HEK293T (cell line): ENCODE measurements at regions not wholly inside any gene's neighbourhood (a gene's known extent, or its start where the extent isn't known, plus 50 kb on each side); places are given as distances from the start of the nearest gene placed in this dataset.
A peak's percentile ranks its signal among the peaks of the same experiment; 100 is the strongest.

Experiments used
- CTCF ChIA-PET: fragments of 350-600 bp; formaldehyde crosslinking; extraction: SDS; loops from one replicate; lab custom pipeline; 2021; ENCODE audit warnings: antibody characterized with exemption, inconsistent platforms; lab: Yijun Ruan, JAX
- POLR2A ChIA-PET: fragments of 350-600 bp; formaldehyde crosslinking; extraction: SDS; loops from one replicate; lab custom pipeline; 2020; ENCODE audit warnings: antibody characterized with exemption, inconsistent platforms; lab: Yijun Ruan, JAX
- DNase-seq: peaks from one replicate; pipeline ENCODE4 v3.0.0; 2012; ENCODE audit warnings: mixed read lengths; ENCODE audit errors: extremely low spot score
- ARNT ChIP-seq: fragments of 450-650 bp; IDR thresholded peaks from 2 replicates; pipeline ENCODE4 v1.6.1; 2017; ENCODE audit warnings: mild to moderate bottlenecking
- BHLHE40 ChIP-seq: fragments of 450-650 bp; IDR thresholded peaks from 2 replicates; pipeline ENCODE4 v1.6.1; 2016; ENCODE audit warnings: mild to moderate bottlenecking, moderate library complexity, borderline replicate concordance
- CTBP1 ChIP-seq: fragments of 450-650 bp; IDR thresholded peaks from 2 replicates; pipeline ENCODE4 v1.6.1; 2016; ENCODE audit warnings: borderline replicate concordance
- ELF4 ChIP-seq: fragments of 450-650 bp; IDR thresholded peaks from 2 replicates; pipeline ENCODE4 v1.6.1; 2017; ENCODE audit warnings: antibody characterized with exemption
- FOXA1 ChIP-seq: fragments of 450-650 bp; IDR thresholded peaks from 2 replicates; pipeline ENCODE4 v1.6.1; 2016; ENCODE audit warnings: mild to moderate bottlenecking
- FOXK2 ChIP-seq: fragments of 450-650 bp; IDR thresholded peaks from 2 replicates; pipeline ENCODE4 v1.6.1; 2016; ENCODE audit warnings: mild to moderate bottlenecking
- FOXM1 ChIP-seq: fragments of 450-650 bp; IDR thresholded peaks from 2 replicates; pipeline ENCODE4 v1.6.1; 2017; ENCODE audit warnings: mild to moderate bottlenecking, borderline replicate concordance
- HDGF ChIP-seq: fragments of 450-650 bp; IDR thresholded peaks from 2 replicates; pipeline ENCODE4 v1.6.1; 2017; ENCODE audit warnings: antibody characterized with exemption, borderline replicate concordance
- L3MBTL2 ChIP-seq: fragments of 450-650 bp; conservative IDR thresholded peaks from 2 replicates; pipeline ENCODE4 v1.6.1; 2016; ENCODE audit warnings: mild to moderate bottlenecking
- LEF1 ChIP-seq: fragments of 450-650 bp; IDR thresholded peaks from 2 replicates; pipeline ENCODE4 v1.6.1; 2017; ENCODE audit warnings: mild to moderate bottlenecking, borderline replicate concordance
- NFRKB ChIP-seq: fragments of 450-650 bp; IDR thresholded peaks from 2 replicates; pipeline ENCODE4 v1.6.1; 2016; ENCODE audit warnings: mild to moderate bottlenecking, moderate library complexity
- SP1 ChIP-seq: fragments of 450-650 bp; IDR thresholded peaks from 2 replicates; pipeline ENCODE4 v1.6.1; 2017
- SUZ12 ChIP-seq: fragments of 450-650 bp; IDR thresholded peaks from 2 replicates; pipeline ENCODE4 v1.6.1; 2016; ENCODE audit warnings: mild to moderate bottlenecking
- TARDBP ChIP-seq: fragments of 450-650 bp; IDR thresholded peaks from 2 replicates; pipeline ENCODE4 v1.6.1; 2016
- ZNF384 ChIP-seq: fragments of 450-650 bp; IDR thresholded peaks from 2 replicates; pipeline ENCODE4 v1.6.1; 2016
- TF ChIP-seq, protein P1 (sequence below): fragments of 450-650 bp; IDR thresholded peaks from 2 replicates; pipeline ENCODE4 v1.6.1; 2016

DNA sequence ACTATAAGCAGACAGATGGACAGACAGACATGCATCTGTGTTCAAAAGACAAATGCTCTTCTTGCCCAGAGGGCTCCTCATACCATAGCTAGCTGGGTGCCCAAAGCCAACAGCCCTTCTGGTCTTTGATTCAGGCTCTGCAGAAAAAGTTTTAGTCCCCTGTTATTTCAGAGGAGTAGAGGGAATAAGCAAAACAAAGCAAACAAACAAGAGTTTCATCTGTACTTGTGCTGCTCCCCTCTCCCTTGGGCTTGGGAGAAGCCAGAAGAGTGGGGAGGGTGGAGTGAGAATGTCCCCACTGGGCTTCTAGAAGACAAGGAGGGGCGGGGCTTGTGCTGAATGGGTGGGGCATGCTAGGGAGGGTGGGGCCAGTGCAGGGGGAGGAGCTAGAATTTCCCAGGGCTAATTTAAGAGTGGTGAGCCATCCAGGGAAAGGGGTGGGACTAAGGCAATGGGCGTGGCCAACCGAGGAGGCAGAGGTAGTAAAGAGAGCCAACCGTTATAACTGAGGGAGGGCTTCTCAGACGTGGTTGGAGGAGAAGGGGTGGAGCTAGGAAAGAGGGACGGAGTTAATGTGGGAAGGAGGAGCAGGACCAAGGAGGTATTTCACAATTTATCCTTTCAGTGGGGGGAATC lies 101.2 kb upstream of the MGMT start:
- CTCF ChIA-PET, result no interaction called here

DNA sequence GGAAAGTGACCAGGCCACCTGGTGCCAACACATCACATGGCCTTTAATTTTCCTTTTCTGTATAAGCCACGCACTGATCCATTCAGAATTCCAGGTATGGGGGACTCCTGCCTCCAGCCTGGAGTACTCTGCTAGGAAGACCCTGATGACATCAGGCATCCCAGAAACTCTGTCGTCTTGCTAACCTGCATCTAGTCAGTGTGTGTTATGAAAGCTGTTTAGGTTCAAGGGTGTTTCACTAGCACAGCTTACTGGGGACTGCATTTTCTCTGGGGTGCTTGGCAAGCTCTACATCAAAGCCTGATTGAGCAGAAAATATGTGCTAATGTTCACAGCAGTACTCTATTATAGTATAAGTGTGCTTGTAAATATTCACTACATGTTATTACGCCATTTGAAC lies 100.6 kb upstream of the MGMT start:
- POLR2A ChIA-PET, result no interaction called here
- CTCF ChIA-PET, result no interaction called here
- TF ChIP-seq LEF1 (no peak), FOXK2 (no peak), SUZ12 (no peak), FOXA1 (no peak), TARDBP (no peak), ZNF384 (no peak), ARNT (no peak), BHLHE40 (no peak), CTBP1 (no peak), SP1 (no peak), NFRKB (no peak), L3MBTL2 (no peak), ELF4 (no peak), HDGF (no peak), FOXM1 (no peak)
- TF ChIP-seq, protein P1, sequence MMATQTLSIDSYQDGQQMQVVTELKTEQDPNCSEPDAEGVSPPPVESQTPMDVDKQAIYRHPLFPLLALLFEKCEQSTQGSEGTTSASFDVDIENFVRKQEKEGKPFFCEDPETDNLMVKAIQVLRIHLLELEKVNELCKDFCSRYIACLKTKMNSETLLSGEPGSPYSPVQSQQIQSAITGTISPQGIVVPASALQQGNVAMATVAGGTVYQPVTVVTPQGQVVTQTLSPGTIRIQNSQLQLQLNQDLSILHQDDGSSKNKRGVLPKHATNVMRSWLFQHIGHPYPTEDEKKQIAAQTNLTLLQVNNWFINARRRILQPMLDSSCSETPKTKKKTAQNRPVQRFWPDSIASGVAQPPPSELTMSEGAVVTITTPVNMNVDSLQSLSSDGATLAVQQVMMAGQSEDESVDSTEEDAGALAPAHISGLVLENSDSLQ, result no peak
- no peak for DNase-seq

More for the DNA sequence above, 101.2 kb upstream of the MGMT start:
- TF ChIP-seq NFRKB (no peak), FOXA1 (no peak), TARDBP (no peak), ZNF384 (no peak), ELF4 (no peak), HDGF (no peak), FOXM1 (no peak), CTBP1 (no peak), SP1 (no peak), L3MBTL2 (no peak), BHLHE40 (no peak)
- TF ChIP-seq, protein P1, result no peak
- DNase-seq, result peak; percentile 60
- POLR2A ChIA-PET, result no interaction called here

DNA sequence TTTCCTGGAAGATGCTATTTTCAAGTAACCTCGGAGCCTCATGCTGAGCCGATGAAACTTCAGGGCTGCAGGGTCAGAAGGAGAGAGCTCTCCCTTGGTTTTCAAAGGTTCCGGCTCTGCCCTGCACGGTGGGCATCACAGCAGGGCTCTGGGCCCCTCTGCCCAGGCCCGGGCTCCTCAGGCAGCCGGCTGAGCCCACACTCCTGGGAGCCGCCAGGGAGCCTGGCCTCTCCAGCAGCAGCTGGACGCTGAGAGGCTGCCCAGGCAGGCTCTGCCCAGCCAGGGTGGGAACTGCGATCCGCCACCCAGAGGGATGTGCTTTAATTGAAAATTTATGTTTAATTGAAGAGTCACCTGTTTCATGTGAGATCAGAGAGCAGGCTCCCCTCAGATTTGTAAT lies 97.5 kb upstream of the MGMT start:
- ChIA-PET CTCF (no interaction called here), POLR2A (no interaction called here)
- no peak for TF ChIP-seq ARNT
- TF ChIP-seq BHLHE40, result no peak
- TF ChIP-seq CTBP1, result no peak
- TF ChIP-seq LEF1, result no peak
- no peak for TF ChIP-seq SUZ12
- TF ChIP-seq TARDBP, result no peak
- TF ChIP-seq HDGF, result no peak
- TF ChIP-seq L3MBTL2, result no peak
- TF ChIP-seq FOXK2, result no peak
- TF ChIP-seq, protein P1, result no peak
- no peak for TF ChIP-seq NFRKB
- no peak for TF ChIP-seq SP1
- TF ChIP-seq FOXM1, result no peak
- TF ChIP-seq ELF4, result no peak
- TF ChIP-seq ZNF384, result no peak
- TF ChIP-seq FOXA1, result no peak
- no peak for DNase-seq

GRCh38 chr10:129371541-129371940 lies 95.5 kb upstream of the MGMT start:
- ChIA-PET POLR2A (no interaction called here), CTCF (no interaction called here)
- TF ChIP-seq HDGF (no peak), LEF1 (no peak), ELF4 (no peak), L3MBTL2 (no peak), BHLHE40 (no peak), FOXA1 (no peak), SP1 (no peak), FOXM1 (no peak), NFRKB (no peak), ZNF384 (no peak), ARNT (no peak), FOXK2 (no peak), SUZ12 (no peak), CTBP1 (no peak), TARDBP (no peak)
- TF ChIP-seq, protein P1, result no peak
- DNase-seq, result no peak

GRCh38 chr10:129372172-129372571 lies 94.9 kb upstream of the MGMT start:
- ChIA-PET POLR2A (no interaction called here), CTCF (no interaction called here)
- DNase-seq, result no peak
- no peak for TF ChIP-seq ARNT
- no peak for TF ChIP-seq FOXK2
- no peak for TF ChIP-seq ELF4
- no peak for TF ChIP-seq HDGF
- TF ChIP-seq NFRKB, result no peak
- no peak for TF ChIP-seq TARDBP
- no peak for TF ChIP-seq ZNF384
- TF ChIP-seq CTBP1, result no peak

DNA sequence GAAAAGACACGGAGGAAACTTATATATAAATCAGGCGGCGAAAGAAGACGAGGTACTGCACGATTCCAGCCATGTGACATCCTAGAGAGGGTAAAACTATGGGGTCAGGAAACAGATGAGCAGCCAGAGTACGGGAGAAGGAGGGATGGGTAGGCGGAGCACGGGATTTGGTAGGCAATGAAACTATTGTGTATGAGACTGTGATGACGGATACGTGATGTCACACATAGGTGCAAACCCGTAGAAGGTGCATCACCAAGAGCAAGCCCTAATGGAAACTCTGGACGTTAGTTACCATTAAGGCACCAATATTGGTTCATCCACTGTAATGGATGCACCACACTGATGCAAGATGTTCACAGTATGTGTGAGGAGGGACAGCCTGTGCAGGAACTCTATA lies 93.8 kb upstream of the MGMT start:
- POLR2A ChIA-PET, result no interaction called here
- no peak for TF ChIP-seq ZNF384
- no peak for TF ChIP-seq BHLHE40
- TF ChIP-seq FOXM1, result no peak
- TF ChIP-seq SP1, result no peak
- TF ChIP-seq NFRKB, result no peak
- no peak for TF ChIP-seq LEF1
- TF ChIP-seq HDGF, result no peak
- TF ChIP-seq ELF4, result no peak
- TF ChIP-seq FOXK2, result no peak
- TF ChIP-seq SUZ12, result no peak
- no peak for TF ChIP-seq L3MBTL2
- no peak for TF ChIP-seq ARNT
- TF ChIP-seq FOXA1, result no peak
- no peak for TF ChIP-seq TARDBP
- no peak for DNase-seq

More for the DNA sequence above, 93.8 kb upstream of the MGMT start:
- CTCF ChIA-PET, result no interaction called here
